Esophagus squamous epithelium (tissue), 4 donors: ENCODE measurements at regions not wholly inside any gene's neighbourhood (a gene's known extent, or its start where the extent isn't known, plus 50 kb on each side); places are given as distances from the start of the nearest gene placed in this dataset.

Experiments used
- CTCF ChIP-seq, 6 experiments: fragments of 450-650 bp in 4 of 6; fragments of 200-600 bp in 2 of 6; sonication (generic) in 2 of 6; IDR thresholded peaks; one replicate each; pipeline ENCODE4 v1.5.1; 2016 to 2019; ENCODE audit warnings: antibody characterized with exemption in 6 of 6, mild to moderate bottlenecking in 4 of 6, moderate library complexity in 4 of 6
- POLR2A ChIP-seq, 4 donors: fragments of 450-650 bp; IDR thresholded peaks; one replicate each; pipeline ENCODE4 v1.6.1; 2017; ENCODE audit warnings: antibody characterized with exemption in 4 of 4, mild to moderate bottlenecking in 4 of 4, moderate library complexity in 3 of 4

DNA sequence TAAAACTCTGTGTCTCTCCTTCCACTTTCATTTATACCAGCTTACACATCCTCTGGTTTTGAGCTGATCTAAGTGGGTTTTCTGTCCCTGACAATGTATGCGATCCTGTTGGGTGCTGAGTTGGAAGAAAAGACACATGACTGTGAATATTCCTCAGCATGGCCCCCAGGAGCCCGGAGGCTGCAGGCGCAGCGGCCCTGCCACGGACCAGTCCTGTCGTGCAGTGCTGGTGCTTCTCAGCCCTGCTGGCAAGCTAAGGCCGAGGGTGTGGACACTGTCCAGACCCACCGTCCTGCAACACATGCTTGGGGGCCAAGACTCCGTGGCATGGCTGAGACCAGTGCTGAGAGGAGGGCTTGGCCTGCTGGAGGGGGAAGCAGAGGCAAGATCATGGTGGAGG, 328.9 kb upstream of the IRX2 start:
- no peak for TF ChIP-seq CTCF (IDR thresholded peaks at IDR 0.05)
- TF ChIP-seq POLR2A (IDR thresholded peaks at IDR 0.05): no peak
